ENCODE measurements at regions not wholly inside any gene's neighbourhood (a gene's known extent, or its start where the extent isn't known, plus 50 kb on each side); places are given as distances from the start of the nearest gene placed in this dataset.

- no peak for DNase-seq (ENCODE audit: extremely low spot score)
- no peak for TF ChIP-seq CTCF (IDR thresholded peaks at IDR 0.05; ENCODE audit: control extremely low read depth, extremely low read depth, low read depth, missing control alignments)
- ChIA-PET POLR2A (no interaction called here), CTCF (interaction anchor here (1.6 kb wide), 1 partner anchor 10 kb away, joined by 4 read pairs; no protein-coding TSS in a partner anchor)
Measured at GRCh38 chr1:17933501-17933900, 174.1 kb upstream of the IGSF21 start.

GRCh38 chr1:17933971-17934370 is 173.6 kb upstream of the IGSF21 start:
- CTCF ChIA-PET, result no interaction called here
- TF ChIP-seq CTCF (IDR thresholded peaks at IDR 0.05; ENCODE audit: control extremely low read depth, extremely low read depth, low read depth, missing control alignments), result no peak
- POLR2A ChIA-PET, result no interaction called here
- no peak for DNase-seq (ENCODE audit: extremely low spot score)

GRCh38 chr1:17935230-17935629 is 172.4 kb upstream of the IGSF21 start:
- no peak for DNase-seq (ENCODE audit: extremely low spot score)
- CTCF ChIA-PET, result interaction anchor here (1.1 kb wide), 1 partner anchor 10 kb away, joined by 3 read pairs; no protein-coding TSS in a partner anchor
- POLR2A ChIA-PET, result no interaction called here
- TF ChIP-seq CTCF (IDR thresholded peaks at IDR 0.05; ENCODE audit: control extremely low read depth, extremely low read depth, low read depth, missing control alignments), result no peak

- CTCF ChIA-PET, result no interaction called here
- DNase-seq (ENCODE audit: extremely low spot score), result no peak
- no peak for TF ChIP-seq CTCF (IDR thresholded peaks at IDR 0.05; ENCODE audit: control extremely low read depth, extremely low read depth, low read depth, missing control alignments)
- POLR2A ChIA-PET, result no interaction called here
Measured at GRCh38 chr1:17941431-17942189, 166.0 kb upstream of the IGSF21 start.

- CTCF ChIA-PET, result interaction anchor here (1.4 kb wide), 1 partner anchor 18 kb away, joined by 3 read pairs; no protein-coding TSS in a partner anchor
- POLR2A ChIA-PET, result no interaction called here
- no peak for TF ChIP-seq CTCF (IDR thresholded peaks at IDR 0.05; ENCODE audit: control extremely low read depth, extremely low read depth, low read depth, missing control alignments)
- DNase-seq (ENCODE audit: extremely low spot score), result no peak
Measured at GRCh38 chr1:17943506-17943905, 164.1 kb upstream of the IGSF21 start.

- no peak for TF ChIP-seq CTCF (IDR thresholded peaks at IDR 0.05; ENCODE audit: control extremely low read depth, extremely low read depth, low read depth, missing control alignments)
- ChIA-PET CTCF (no interaction called here), POLR2A (no interaction called here)
- no peak for DNase-seq (ENCODE audit: extremely low spot score)
Measured at GRCh38 chr1:17944646-17945045, 163.0 kb upstream of the IGSF21 start.
